ENCODE measurements at regions not wholly inside any gene's neighbourhood (a gene's known extent, or its start where the extent isn't known, plus 50 kb on each side); places are given as distances from the start of the nearest gene placed in this dataset.
A peak's percentile ranks its signal among the peaks of the same experiment; 100 is the strongest.

- no peak for DNase-seq
Measured at GRCh38 chr1:23639460-23640095, 52.0 kb upstream of the RPL11 start.

DNA sequence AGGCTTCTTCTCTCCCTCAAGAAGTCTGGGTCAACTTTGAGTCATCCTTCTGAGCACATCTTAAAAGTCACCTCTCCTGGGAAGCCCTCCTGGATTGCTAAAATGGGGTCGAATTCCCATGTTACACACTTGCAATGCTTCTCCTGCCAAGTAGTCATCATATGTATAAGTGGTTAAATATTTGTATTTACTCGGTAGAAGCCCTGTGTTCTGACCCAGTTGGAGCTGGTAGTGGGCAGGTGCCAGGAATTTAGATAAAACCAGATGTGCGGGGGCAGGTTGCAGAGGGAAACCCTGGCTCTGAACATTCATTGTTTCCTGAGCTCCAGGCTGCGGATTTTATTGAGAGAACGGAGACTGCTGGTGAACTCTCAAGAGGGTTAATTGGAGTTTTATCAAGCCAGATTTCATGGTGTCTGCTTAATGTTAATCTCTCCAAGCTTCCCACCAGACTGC lies 52.8 kb upstream of the RPL11 start:
- no peak for DNase-seq

DNA sequence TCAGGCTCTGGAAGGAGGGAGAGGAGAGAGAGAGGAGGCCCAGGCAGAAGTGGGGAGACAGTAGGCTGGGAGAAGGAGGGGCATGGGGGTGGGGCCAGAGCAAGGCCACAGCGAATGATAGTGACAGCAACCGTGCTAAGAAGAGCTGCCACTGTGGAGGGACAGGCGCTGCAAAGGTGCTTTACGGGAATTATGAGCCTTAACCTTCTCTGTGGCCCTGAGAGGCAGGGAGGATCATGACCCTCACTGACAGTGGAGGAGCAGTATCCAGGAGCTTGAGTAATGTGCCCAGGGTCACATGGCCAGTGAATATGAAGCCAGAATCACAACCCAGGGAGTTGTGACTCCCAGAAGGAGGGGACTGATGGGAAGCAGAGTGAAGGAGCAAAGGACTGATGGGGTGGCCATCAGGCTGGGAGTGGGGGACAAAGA lies 53.4 kb upstream of the RPL11 start:
- no peak for DNase-seq

DNA sequence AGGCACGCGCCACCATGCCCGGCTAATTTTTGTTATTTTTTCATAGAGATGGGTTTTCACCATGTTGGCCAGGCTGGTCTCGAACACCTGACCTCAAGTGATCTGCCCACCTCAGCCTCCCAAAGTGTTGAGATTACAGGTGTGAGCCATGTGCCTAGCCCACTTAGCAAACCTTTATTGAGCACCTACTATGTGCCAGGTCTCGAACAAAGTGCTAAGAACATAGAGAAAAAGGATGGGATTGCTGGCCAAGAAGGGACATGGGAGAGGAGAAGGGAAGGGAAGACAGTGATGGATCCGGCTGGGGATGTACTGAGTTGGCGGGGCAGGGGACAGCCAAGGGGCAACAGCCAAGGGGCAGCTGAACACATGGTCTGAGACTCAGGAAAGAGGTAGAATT lies 55.6 kb upstream of the RPL11 start:
- DNase-seq: no peak

DNA sequence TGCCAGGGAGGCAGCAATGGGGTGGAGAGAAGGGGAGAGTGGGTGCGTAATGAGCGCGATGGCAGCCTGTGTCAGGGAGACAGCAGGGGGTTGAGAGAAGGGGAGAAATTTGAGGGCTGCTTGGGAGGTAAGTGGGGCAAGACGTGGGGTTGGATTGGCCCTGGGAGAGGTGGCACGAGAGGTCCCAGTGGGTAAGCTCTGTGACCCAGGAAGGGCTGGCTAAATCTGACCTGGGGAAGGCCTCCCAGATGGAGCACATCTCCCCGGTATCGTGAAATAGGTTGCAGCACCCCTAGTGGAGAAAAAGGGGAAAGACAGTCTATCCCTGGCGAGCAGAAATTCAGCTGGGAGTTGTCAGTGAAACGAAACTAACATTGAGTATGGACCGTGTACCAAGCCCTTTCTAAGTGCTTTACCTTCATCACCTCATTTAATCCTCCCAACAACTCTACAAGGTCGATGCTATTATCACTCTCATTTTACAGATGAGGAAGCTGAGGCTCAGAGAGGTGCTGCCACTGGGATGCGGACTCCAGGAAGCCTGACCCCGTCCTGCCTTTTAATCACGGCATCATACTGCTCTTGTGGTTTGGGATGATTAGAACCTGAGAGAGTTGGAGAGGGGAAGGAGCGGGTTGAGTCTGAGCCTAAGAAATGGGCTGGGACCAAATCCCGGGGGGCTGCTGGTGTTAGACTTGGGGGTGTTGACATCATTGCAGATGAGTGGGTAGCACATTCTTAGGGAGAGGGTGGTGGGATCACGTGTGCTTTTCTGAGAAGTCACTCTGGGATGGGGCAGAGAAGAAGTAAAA lies 56.6 kb upstream of the RPL11 start:
- DNase-seq: peak; percentile 35 to 50

GRCh38 chr1:23634518-23634839 lies 57.1 kb upstream of the RPL11 start:
- no peak for DNase-seq

- DNase-seq: no peak
Measured at GRCh38 chr1:23632479-23633160, 59.0 kb upstream of the RPL11 start.

DNA sequence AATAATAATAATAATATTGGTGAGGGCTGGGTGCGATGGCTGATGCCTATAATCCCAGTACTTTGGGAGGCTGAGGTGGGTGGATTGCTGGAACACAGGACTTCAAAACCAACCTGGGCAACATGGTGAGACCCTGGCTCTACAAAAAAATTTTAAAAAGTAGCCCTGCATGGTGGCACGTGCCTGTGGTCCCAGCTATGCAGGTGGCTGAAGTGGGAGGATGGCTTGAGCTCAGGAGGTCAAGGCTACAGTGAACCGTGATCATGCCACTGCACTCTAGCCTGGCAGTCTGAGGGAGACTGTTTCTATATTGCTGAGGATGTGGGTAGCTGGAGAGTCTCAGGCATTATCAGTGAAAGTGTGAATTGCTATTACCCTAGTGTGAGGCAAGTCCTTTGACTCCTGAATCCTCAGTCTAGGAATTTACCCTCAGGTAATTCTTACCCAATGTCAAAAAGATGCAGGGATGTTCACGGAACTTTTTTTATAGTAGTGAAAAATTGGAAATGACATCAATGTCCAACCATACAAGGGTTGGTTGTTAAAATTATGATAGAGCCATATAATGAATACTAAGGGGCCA lies 61.8 kb upstream of the RPL11 start:
- no peak for DNase-seq

DNA sequence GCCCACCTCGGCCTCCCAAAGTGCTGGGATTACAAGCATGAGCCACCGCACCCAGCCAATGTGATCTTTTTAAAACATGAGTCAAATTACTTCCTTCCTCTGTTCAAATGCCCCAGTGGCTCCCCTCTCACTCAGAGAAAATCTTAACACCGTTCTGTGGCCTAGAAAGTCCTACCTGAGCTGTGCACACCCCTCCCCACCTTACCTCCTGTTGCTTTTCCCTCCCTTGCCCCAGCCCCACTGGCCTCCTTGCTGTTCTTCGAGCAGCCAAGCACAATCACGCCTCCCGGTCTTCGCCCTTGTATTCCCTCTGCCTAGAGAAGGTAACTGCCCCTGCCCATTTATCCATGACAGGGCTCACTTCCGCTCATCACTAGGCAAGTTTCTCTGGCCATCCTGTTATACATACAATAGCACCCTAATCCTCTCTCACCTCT lies 62.6 kb upstream of the RPL11 start:
- DNase-seq: no peak

DNA sequence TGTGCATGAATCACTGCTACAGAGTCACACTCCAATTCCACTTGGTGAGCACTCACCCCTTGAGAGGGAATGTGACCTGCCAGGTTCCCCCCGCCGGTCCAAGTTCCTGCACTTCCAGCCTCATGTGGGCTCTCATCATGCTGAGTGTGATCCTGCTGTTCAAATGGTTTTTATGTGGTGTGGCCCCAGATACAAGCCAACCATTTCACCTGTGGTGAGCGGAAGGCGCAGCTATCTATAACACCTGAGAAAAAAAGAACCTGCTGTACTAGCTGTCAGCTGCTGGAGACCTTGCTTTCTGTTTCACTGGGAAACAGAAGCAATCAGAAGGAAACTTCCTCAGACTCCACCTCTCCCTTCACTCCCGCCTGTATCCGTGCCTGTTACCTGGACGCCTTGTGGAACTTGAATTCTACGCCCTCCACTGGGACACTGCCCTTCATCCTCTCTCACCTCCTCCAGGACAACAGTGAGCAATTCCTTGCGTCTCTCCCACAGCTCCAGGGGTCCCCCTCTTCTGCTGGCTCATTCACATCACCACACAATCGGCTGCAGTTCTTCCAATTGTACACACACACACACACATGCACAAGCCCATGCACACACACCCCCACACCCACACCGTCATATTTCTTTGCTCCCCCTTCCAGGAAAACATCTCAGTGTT lies 64.4 kb upstream of the RPL11 start:
- DNase-seq: no peak

- no peak for DNase-seq
Measured at GRCh38 chr1:23625929-23626535, 65.6 kb upstream of the RPL11 start.

GRCh38 chr1:23625459-23625858 lies 66.1 kb upstream of the RPL11 start:
- DNase-seq: no peak

DNA sequence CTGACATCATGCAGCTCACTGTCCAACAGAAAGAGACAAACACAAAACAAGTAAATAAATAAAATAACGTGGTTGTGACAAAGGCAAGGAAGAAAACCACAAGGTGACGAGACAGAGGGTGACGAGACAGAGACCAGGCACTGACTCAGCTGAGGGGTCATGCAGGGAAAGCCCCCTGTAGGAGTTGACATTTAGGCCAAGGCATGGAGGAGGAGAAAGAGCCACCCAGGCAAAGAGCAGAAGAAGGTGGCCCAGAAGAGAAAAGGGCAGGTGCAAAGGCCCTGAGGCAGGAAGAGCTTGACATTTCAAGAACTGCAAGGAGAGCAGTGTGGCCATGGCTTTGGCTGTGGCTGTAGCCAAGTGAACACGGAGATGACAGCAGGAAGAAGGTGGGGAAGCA lies 65.1 kb upstream of the ID3 start:
- peak in 1 of 2 experiments; percentile 51 for DNase-seq

DNA sequence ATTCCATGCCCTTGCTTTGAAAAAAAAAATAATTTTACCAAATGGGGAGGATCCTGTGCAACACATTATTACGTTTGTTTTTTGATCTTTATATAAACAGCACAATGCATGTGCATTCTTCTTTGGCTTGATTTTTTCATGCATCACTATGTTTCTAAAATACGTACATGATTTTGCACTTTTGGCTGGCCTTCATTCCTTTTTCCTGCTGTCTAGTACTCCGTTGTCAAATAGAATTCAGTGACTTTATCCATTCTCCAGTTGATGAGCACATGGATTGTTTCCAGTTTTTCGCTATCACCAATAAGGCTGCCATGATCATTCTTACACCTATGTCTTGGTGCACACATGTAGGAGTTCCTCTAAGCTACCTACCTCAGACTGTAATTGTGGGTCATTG lies 63.0 kb upstream of the ID3 start:
- no peak for DNase-seq

DNA sequence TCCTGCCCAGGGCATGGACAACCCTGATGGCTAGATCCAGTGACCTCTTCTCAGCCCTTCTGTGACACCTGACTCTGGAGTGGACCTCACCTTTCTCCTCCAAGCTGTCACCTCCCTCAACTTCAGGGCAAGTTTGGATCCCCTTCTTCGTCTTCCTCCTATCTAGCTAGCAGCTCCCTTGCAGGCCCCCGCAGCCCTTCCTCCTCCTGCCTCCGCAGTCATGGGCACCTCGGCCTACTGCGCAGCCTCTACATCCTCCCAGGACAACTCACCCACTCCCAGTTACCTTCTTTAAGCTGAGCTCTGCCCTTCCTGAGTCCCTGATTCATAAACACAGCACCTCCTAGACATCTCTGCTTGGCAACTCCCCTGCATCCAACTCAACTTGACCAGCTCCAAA lies 61.3 kb upstream of the ID3 start:
- no peak for DNase-seq

DNA sequence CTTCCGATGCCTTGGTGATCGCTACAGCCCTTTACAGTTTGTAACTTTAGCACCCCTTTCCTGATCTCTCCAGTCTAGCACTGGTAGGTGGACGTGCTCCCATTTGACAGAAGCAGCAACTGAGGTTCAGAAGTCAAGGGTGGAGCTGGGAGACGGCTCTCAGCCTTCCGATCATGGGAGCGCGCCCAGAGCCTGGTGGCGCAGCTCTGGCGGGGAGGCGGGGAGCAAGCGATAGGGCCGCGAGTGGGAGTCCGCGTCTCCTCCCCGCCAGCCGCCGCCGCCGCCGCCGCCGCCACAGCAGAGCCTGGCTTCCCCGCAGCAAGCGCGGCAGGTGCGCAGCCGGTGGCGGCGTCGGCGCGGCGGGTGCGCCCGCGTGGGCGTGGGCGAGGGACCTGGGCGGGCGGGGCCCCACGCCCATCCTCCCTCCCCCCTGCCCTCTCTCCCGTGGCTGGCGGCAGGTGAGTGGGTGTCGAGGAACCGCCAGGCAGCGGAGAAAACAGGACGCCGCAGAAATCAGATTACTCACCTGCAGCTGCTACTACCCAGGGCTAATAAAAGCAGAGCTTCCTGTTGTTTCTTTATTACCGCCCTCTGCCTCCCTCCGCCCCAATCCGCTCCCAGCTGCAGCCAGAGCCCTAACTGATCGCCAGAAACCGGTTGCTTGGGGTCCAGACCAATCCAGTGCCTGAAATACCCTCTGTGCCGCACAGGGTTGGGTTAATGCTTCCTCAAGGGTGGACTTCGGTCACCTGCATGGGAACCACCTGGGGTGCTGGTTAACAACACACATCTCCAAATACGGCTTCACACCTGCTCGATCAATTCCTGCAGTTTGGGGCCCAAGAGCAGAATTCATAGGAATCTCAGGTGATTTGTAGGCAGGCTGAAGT lies 60.2 kb upstream of the ID3 start:
- peak; percentile 85 to 88 for DNase-seq

DNA sequence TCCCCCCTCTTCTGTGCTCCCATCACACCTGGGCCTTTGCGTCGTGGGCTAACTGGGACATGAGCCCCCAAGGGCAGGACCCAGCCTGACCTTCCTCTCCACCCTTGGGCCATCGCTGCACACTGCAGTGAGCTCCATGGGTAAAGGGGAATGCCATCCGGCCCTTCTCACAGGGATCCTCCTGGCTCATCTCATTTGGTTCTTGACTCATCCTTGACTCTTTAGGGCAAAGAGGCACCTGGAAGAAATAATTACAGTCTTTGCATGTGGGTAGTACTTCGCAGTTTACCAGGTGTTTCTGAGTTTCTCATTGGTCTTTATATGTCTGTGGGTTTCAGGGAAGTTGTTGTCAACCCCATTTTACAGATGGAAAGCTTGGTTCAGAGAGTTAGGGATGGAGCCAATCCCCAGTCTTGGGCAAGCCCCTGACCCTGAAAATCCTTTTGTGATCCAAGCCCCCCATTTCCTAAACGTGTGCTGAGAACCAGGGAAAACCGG lies 59.3 kb upstream of the ID3 start:
- no peak for DNase-seq

GRCh38 chr1:23617084-23617521 lies 57.8 kb upstream of the ID3 start:
- no peak for DNase-seq

DNA sequence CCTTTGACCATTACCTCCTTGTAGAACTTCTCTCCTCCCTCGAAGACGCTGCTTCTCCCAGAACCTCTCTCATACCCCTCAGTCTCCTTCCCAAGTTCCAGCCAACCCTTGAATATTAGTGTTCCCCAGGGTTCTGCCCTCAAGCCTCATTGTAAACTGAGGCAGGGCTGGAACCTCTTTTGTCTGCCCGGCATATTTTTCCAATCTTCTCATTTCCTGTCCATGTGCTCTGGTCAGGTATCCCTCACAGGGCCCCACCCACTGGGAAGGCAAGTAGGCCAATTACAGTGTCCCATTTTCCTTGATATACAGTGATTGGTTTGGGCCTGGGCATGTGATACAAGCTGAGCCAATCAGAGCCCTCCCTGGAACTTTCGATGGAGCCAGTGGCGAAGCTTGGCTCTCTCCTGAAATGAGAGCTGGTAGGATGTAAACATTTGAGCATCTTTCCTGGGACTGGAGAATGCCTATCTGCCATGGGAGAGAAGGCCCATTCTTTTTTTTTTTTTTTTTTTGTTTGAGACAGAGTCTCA lies 57.1 kb upstream of the ID3 start:
- DNase-seq: no peak

DNA sequence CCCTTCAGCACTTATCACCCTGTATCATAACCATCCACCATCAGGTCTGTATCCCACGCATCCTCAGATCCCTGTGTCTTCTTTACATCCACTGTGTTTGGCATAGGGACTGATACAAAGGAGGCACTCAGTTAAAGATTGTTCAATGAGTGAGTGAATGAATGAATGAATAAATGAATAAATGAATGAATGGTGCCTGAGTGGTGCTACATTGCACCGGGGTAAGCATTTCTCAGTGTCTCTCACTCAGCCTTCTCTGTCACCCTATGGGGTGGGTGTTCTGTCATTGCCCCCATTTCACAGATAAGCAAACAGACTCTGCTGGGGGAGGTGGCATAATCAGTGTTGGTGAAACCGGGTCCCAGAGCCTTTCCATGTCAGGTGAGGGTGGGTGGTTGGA lies 56.6 kb upstream of the ID3 start:
- DNase-seq: no peak

DNA sequence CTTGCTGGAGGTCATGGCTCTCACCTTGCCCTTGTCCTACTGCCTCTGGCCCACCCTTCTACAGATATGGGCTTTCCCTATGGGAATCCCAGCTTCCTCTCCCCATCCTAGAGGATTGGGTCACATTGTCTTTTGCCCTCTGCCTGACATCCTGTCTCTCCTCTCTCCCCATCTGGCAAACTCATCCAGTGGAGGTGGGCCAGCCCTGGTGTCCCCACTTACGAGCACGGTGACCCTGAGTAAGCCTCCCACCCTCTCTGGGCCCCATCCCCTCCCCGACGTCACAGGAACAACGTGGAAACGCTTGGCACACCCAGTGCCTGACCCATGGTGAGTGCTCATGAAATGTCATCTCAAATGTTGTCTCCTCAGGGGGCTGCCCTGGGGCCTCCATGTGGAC lies 56.1 kb upstream of the ID3 start:
- DNase-seq: no peak

Data from activated CD4-positive, alpha-beta T cell treated with anti-CD3 and anti-CD28 coated beads, Interleukin-2, amount 50 U/mL, for 4 hours (primary cell).